NCI-H1930 (cell line): ENCODE measurements at regions not wholly inside any gene's neighbourhood (a gene's known extent, or its start where the extent isn't known, plus 50 kb on each side); places are given as distances from the start of the nearest gene placed in this dataset.
"Not testable (repeated sequence)": the region's sequence is repeated elsewhere in the genome, so short reads cannot be mapped to it uniquely, and the experiment has no call there.

Experiments used
- DNase-seq, 2 experiments: peaks; one replicate each; lab custom pipeline; 2025; lab: John Stamatoyannopoulos, UW

- DNase-seq = no peak
Measured at GRCh38 chr11:116044520-116044919, 540.3 kb upstream of the CADM1 start.

GRCh38 chr11:116043857-116044256 lies 539.6 kb upstream of the CADM1 start:
- no peak for DNase-seq

- DNase-seq = not testable (repeated sequence)
Measured at GRCh38 chr11:116043059-116043458, 538.8 kb upstream of the CADM1 start.

- no peak for DNase-seq
Measured at GRCh38 chr11:116042146-116042545, 537.9 kb upstream of the CADM1 start.

- no peak for DNase-seq
Measured at GRCh38 chr11:116037861-116038260, 533.6 kb upstream of the CADM1 start.

GRCh38 chr11:116035977-116036376 lies 531.8 kb upstream of the CADM1 start:
- peak; percentile 11 to 42 for DNase-seq

GRCh38 chr11:116033931-116034553 lies 529.8 kb upstream of the CADM1 start:
- no peak for DNase-seq

GRCh38 chr11:116030697-116031331 lies 526.6 kb upstream of the CADM1 start:
- DNase-seq = no peak

GRCh38 chr11:116028506-116028905 lies 524.3 kb upstream of the CADM1 start:
- DNase-seq = peak; percentile 74 to 77

- DNase-seq = no peak
Measured at GRCh38 chr11:115999437-115999836, 495.2 kb upstream of the CADM1 start.

- no peak for DNase-seq
Measured at GRCh38 chr11:115996808-115997188, 492.6 kb upstream of the CADM1 start.

- no peak for DNase-seq
Measured at GRCh38 chr11:115996125-115996807, 492.1 kb upstream of the CADM1 start.

GRCh38 chr11:115993590-115993989 lies 489.4 kb upstream of the CADM1 start:
- no peak for DNase-seq

GRCh38 chr11:115990004-115990447 lies 485.8 kb upstream of the CADM1 start:
- no peak for DNase-seq

- DNase-seq = no peak
Measured at GRCh38 chr11:115985896-115986295, 481.7 kb upstream of the CADM1 start.

GRCh38 chr11:115984228-115984627 lies 480.0 kb upstream of the CADM1 start:
- no peak for DNase-seq

GRCh38 chr11:115982666-115983065 lies 478.5 kb upstream of the CADM1 start:
- DNase-seq = no peak

- no peak for DNase-seq
Measured at GRCh38 chr11:115981814-115982471, 477.7 kb upstream of the CADM1 start.

- no peak for DNase-seq
Measured at GRCh38 chr11:115981104-115981481, 476.9 kb upstream of the CADM1 start.

- DNase-seq = no peak
Measured at GRCh38 chr11:115980337-115981103, 476.3 kb upstream of the CADM1 start.

- no peak for DNase-seq
Measured at GRCh38 chr11:115974703-115975102, 470.5 kb upstream of the CADM1 start.

GRCh38 chr11:115967203-115967602 lies 463.0 kb upstream of the CADM1 start:
- DNase-seq = not testable (repeated sequence)
